Neural cell (in vitro differentiated cells): ENCODE measurements at regions not wholly inside any gene's neighbourhood (a gene's known extent, or its start where the extent isn't known, plus 50 kb on each side); places are given as distances from the start of the nearest gene placed in this dataset.

Experiments used
- H2AFZ ChIP-seq: fragments of 200-600, 300-800 bp; sonication (generic), shearing (Covaris generic); 2 replicates; pipeline ENCODE4 v1.6.0; 2014; ENCODE audit warnings: low read depth, mild to moderate bottlenecking, antibody characterized with exemption, low read length, moderate library complexity
- H3F3A ChIP-seq: fragments of 200-600 bp; shearing (Covaris generic); 2 replicates; pipeline ENCODE4 v1.6.1; 2016; ENCODE audit warnings: mild to moderate bottlenecking, moderate library complexity, mixed read lengths, antibody characterized with exemption, low read length; ENCODE audit not compliant: insufficient read depth, poor library complexity, severe bottlenecking
- H3K27ac ChIP-seq: fragments of 200-600, 300-800 bp; sonication (generic), shearing (Covaris generic); 2 replicates; pipeline ENCODE4 v1.5.1; 2014; ENCODE audit warnings: mild to moderate bottlenecking, low read length, moderate library complexity
- H3K27me3 ChIP-seq: fragments of 300-800, 200-600 bp; sonication (generic), shearing (Covaris generic); 2 replicates; pipeline ENCODE4 v1.6.0; 2014; ENCODE audit warnings: mild to moderate bottlenecking, low read depth, low read length, moderate library complexity; ENCODE audit not compliant: insufficient read depth
- H3K36me3 ChIP-seq: fragments of 300-800, 200-600 bp; sonication (generic), shearing (Covaris generic); 2 replicates; pipeline ENCODE4 v1.5.1; 2014; ENCODE audit warnings: mild to moderate bottlenecking, antibody characterized with exemption, low read length, moderate library complexity; ENCODE audit not compliant: insufficient read depth
- H3K4me2 ChIP-seq: fragments of 300-800, 200-600 bp; sonication (generic), shearing (Covaris generic); 2 replicates; pipeline ENCODE4 v1.6.0; 2014; ENCODE audit warnings: mild to moderate bottlenecking, low read length
- H3K4me3 ChIP-seq: fragments of 300-800, 200-600 bp; sonication (generic), shearing (Covaris generic); 2 replicates; pipeline ENCODE4 v1.5.1; 2014; ENCODE audit warnings: mild to moderate bottlenecking, low read length, moderate library complexity
- H3K79me2 ChIP-seq: fragments of 200-600 bp; shearing (Covaris generic); replicated peaks from 2 replicates; pipeline ENCODE4 v1.6.0; 2014; ENCODE audit warnings: mild to moderate bottlenecking, low read length, moderate library complexity; ENCODE audit not compliant: insufficient read depth
- H3K9ac ChIP-seq: fragments of 300-800, 200-600 bp; sonication (generic), shearing (Covaris generic); 2 replicates; pipeline ENCODE4 v1.6.1; 2016; ENCODE audit warnings: mild to moderate bottlenecking, low read length, mixed read lengths
- H3K9me2 ChIP-seq: fragments of 200-600 bp; shearing (Covaris generic); 2 replicates; pipeline ENCODE4 v1.6.1; 2016; ENCODE audit warnings: mild to moderate bottlenecking, low read length, mixed read lengths; ENCODE audit not compliant: insufficient read depth
- H3K9me3 ChIP-seq: fragments of 200-600, 300-800 bp; sonication (generic), shearing (Covaris generic); 2 replicates; pipeline ENCODE4 v1.6.1; 2016; ENCODE audit warnings: mild to moderate bottlenecking, mixed run types, low read length, moderate library complexity, mixed read lengths
- H4K20me1 ChIP-seq: fragments of 200-600 bp; shearing (Covaris generic); 2 replicates; pipeline ENCODE4 v1.6.1; 2016; ENCODE audit warnings: mild to moderate bottlenecking, mixed run types; ENCODE audit not compliant: insufficient read depth
- CTCF ChIP-seq: fragments of 450-650 bp; IDR thresholded peaks from 2 replicates; pipeline ENCODE4 v1.5.1; 2014; ENCODE audit warnings: antibody characterized with exemption, mild to moderate bottlenecking, moderate library complexity; ENCODE audit not compliant: poor library complexity, severe bottlenecking
- EP300 ChIP-seq: fragments of 450-650 bp; conservative IDR thresholded peaks from 2 replicates; pipeline ENCODE4 v1.6.1; 2014; ENCODE audit warnings: antibody characterized with exemption, mild to moderate bottlenecking, moderate library complexity; ENCODE audit not compliant: poor library complexity, severe bottlenecking
- EZH2 ChIP-seq: fragments of 200-600, 300-800 bp; shearing (Covaris generic), sonication (generic); IDR thresholded peaks from 2 replicates; pipeline ENCODE4 v1.6.1; 2014; ENCODE audit warnings: antibody characterized with exemption, low read length, borderline replicate concordance, mild to moderate bottlenecking; ENCODE audit not compliant: insufficient read depth, poor library complexity, severe bottlenecking
- MXI1 ChIP-seq: fragments of 450-650 bp; conservative IDR thresholded peaks from 2 replicates; pipeline ENCODE4 v1.6.1; 2014; ENCODE audit warnings: antibody characterized with exemption, mild to moderate bottlenecking; ENCODE audit not compliant: poor library complexity, severe bottlenecking
- POLR2AphosphoS5 ChIP-seq: IDR thresholded peaks from 2 replicates; pipeline ENCODE4 v1.6.1; 2012
- RAD21 ChIP-seq: fragments of 450-650 bp; conservative IDR thresholded peaks from 2 replicates; pipeline ENCODE4 v1.6.1; 2014; ENCODE audit warnings: antibody characterized with exemption, mild to moderate bottlenecking, moderate library complexity
- SMC3 ChIP-seq: fragments of 450-650 bp; conservative IDR thresholded peaks from 2 replicates; pipeline ENCODE4 v1.6.1; 2014; ENCODE audit warnings: antibody characterized with exemption, mild to moderate bottlenecking, moderate library complexity; ENCODE audit not compliant: poor library complexity
- TAF1 ChIP-seq: IDR thresholded peaks from 2 replicates; pipeline ENCODE4 v1.6.1; 2012; ENCODE audit warnings: low read depth
- TF ChIP-seq, protein P1 (sequence below): IDR thresholded peaks from 2 replicates; pipeline ENCODE4 v1.6.1; 2012; ENCODE audit warnings: borderline replicate concordance

DNA sequence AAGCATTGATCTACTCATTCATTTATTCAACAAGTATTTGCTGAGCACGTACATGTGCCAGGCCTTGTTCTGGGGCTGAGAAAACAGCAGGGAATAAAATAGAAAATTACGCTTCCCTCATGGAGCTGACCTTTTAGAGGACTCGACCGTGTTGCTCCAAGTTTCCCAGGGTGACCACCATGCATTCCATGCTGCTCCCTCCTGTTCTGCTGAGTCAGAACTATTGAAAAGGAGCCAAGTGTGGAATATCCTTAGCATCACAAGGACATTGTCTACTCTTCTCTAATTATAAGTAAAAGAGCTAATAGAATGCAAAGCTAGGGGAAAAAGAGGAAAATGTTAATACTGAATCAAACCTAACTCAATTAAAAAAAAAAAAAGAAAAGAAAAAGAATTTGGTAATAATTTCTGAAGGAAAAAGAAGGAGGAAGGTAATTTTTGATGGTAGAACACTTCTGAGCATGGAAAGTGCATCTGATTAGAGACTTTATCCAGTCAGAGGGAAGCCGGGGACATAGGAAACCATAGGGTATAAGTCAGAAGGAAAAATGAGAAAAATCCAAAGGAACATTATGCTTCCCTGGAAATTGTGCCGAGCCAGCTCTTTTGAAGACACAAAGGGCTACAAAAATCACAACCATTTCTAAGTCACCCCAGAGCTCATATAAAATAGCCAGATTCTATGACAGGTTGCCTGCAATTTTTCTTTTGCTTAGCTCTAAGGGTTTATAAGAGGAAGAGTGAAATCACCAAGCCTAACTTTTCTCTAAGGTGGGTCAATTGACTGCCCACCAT, 339.4 kb downstream of the RND3 start (continued):
- TF ChIP-seq POLR2AphosphoS5 = no peak
- no peak for TF ChIP-seq TAF1
- no peak for TF ChIP-seq EZH2
- TF ChIP-seq MXI1 = no peak

DNA sequence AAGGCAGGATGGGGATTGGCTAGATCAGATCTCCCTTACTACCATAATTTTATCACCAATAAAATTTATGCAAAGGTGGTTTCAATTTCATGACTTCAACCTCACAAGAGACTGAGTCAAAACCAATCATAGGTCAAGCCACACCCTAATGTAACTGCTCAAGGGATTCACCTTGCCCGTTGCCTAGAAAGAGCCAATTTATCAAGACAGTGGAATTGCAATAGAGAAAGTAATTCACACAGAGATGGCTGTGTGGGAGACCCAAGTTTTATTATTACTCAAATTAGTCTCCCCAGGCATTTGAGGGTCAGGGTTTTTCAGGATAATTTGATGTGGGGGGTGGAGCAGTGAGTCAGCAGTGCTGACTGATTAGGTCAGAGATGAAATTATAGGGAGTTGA, 340.6 kb downstream of the RND3 start:
- H3K9ac ChIP-seq = no peak overlapping the region

DNA sequence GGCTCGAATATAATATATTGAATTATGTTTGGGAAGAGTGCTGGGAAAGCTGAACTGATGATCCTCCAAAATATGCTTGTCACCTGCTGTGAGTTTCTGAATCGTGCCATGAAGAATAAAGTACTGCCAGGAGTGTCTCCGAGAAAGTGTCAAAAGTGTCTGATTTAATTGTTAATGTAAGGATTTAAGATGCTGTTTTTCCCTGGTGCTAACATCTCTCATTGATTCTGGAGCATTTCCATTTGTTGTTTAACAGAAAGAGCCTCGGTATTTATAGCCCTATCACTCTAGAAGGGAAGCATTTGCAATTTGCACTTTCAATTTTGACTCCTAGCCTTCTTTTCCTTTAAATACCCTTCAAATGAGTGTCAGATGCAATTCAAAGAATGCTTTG, 342.2 kb downstream of the RND3 start:
- H3K9ac ChIP-seq = no peak overlapping the region
- peak overlapping the region; percentile 36 for H3K27ac ChIP-seq
- H3K4me3 ChIP-seq = no peak overlapping the region
- no peaks in the 10 kb centered on the region for H3K9me2 ChIP-seq
- no peak overlapping the region for H3K4me2 ChIP-seq
- no peaks in the 10 kb centered on the region for H3K79me2 ChIP-seq
- TF ChIP-seq EP300 (peak; percentile 68), CTCF (no peak), MXI1 (no peak), EZH2 (no peak), RAD21 (no peak), SMC3 (no peak)
- TF ChIP-seq, protein P1, sequence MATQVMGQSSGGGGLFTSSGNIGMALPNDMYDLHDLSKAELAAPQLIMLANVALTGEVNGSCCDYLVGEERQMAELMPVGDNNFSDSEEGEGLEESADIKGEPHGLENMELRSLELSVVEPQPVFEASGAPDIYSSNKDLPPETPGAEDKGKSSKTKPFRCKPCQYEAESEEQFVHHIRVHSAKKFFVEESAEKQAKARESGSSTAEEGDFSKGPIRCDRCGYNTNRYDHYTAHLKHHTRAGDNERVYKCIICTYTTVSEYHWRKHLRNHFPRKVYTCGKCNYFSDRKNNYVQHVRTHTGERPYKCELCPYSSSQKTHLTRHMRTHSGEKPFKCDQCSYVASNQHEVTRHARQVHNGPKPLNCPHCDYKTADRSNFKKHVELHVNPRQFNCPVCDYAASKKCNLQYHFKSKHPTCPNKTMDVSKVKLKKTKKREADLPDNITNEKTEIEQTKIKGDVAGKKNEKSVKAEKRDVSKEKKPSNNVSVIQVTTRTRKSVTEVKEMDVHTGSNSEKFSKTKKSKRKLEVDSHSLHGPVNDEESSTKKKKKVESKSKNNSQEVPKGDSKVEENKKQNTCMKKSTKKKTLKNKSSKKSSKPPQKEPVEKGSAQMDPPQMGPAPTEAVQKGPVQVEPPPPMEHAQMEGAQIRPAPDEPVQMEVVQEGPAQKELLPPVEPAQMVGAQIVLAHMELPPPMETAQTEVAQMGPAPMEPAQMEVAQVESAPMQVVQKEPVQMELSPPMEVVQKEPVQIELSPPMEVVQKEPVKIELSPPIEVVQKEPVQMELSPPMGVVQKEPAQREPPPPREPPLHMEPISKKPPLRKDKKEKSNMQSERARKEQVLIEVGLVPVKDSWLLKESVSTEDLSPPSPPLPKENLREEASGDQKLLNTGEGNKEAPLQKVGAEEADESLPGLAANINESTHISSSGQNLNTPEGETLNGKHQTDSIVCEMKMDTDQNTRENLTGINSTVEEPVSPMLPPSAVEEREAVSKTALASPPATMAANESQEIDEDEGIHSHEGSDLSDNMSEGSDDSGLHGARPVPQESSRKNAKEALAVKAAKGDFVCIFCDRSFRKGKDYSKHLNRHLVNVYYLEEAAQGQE = peak; percentile 55
- H3K36me3 ChIP-seq = no peaks in the 10 kb centered on the region
- H3F3A ChIP-seq = no peaks in the 10 kb centered on the region
- no peak overlapping the region for H2AFZ ChIP-seq
- H3K27me3 ChIP-seq = no peaks in the 10 kb centered on the region
- no peaks in the 10 kb centered on the region for H3K9me3 ChIP-seq
- no peaks in the 10 kb centered on the region for H4K20me1 ChIP-seq

More for the DNA sequence above, 340.6 kb downstream of the RND3 start:
- H3K4me3 ChIP-seq = no peak overlapping the region
- H3K36me3 ChIP-seq = no peaks in the 10 kb centered on the region
- no peaks in the 10 kb centered on the region for H3K9me3 ChIP-seq
- no peaks in the 10 kb centered on the region for H3K79me2 ChIP-seq
- no peaks in the 10 kb centered on the region for H3F3A ChIP-seq
- no peaks in the 10 kb centered on the region for H3K9me2 ChIP-seq
- no peaks in the 10 kb centered on the region for H4K20me1 ChIP-seq
- H3K27me3 ChIP-seq = no peaks in the 10 kb centered on the region
- no peak overlapping the region for H3K4me2 ChIP-seq
- TF ChIP-seq EP300 = no peak
- no peak overlapping the region for H3K27ac ChIP-seq
- H2AFZ ChIP-seq = no peak overlapping the region
